Kidney (tissue), 13 donors: ENCODE measurements at regions not wholly inside any gene's neighbourhood (a gene's known extent, or its start where the extent isn't known, plus 50 kb on each side); places are given as distances from the start of the nearest gene placed in this dataset.

Experiments
- DNase-seq, 5 donors: peaks; one replicate each; pipeline ENCODE4 v3.0.0-alpha.2; 2013 to 2020
- FAIRE-seq: peaks from 2 replicates; lab custom pipeline; 2012; peaks lifted over from hg19 to GRCh38; lab: Jason Lieb, UNC
- H3K27ac ChIP-seq, 2 donors: one replicate each; pipeline ENCODE4 v1.7.0; 2013; ENCODE audit warnings: low read depth in 2 of 2, low read length in 2 of 2, inconsistent platforms in 1 of 2
- H3K27me3 ChIP-seq: one replicate; pipeline ENCODE4 v1.7.1; 2013; ENCODE audit warnings: low read length, inconsistent platforms; ENCODE audit not compliant: control insufficient read depth, insufficient read depth
- H3K36me3 ChIP-seq, 3 donors: one replicate each; pipeline versions ENCODE4 v1.7.0 to v1.7.1; 2013; ENCODE audit warnings: low read length in 3 of 3, control low read depth in 1 of 3, inconsistent platforms in 1 of 3; ENCODE audit not compliant: insufficient read depth in 3 of 3, control insufficient read depth in 2 of 3
- H3K4me1 ChIP-seq, 3 donors: one replicate each; pipeline versions ENCODE4 v1.7.0 to v1.7.1; 2013; ENCODE audit warnings: low read length in 3 of 3, inconsistent platforms in 1 of 3, low read depth in 1 of 3; ENCODE audit not compliant: control insufficient read depth in 2 of 3, insufficient read depth in 2 of 3
- H3K4me3 ChIP-seq, 3 donors: one replicate each; pipeline versions ENCODE4 v1.7.0 to v1.8.1; 2013; ENCODE audit warnings: low read length in 3 of 3, control low read depth in 1 of 3, inconsistent platforms in 1 of 3
- H3K9ac ChIP-seq, 3 donors: one replicate each; pipeline versions ENCODE4 v1.7.0 to v1.7.1; 2013; ENCODE audit warnings: low read length in 3 of 3, control low read depth in 1 of 3, inconsistent platforms in 1 of 3
- H3K9me3 ChIP-seq, 3 donors: one replicate each; pipeline versions ENCODE4 v1.7.0 to v1.7.1; 2013; ENCODE audit warnings: low read length in 3 of 3, control low read depth in 1 of 3, inconsistent platforms in 1 of 3; ENCODE audit not compliant: control insufficient read depth in 2 of 3, insufficient read depth in 1 of 3
- intact Hi-C: fragments of 100-400 bp; cut with DNase I; formaldehyde crosslinking; loops from one replicate; pipeline ENCODE4 v1.11.1; 2022
- TF ChIP-seq, protein P1 (sequence below): IDR thresholded peaks from 3 replicates; pipeline ENCODE4 v1.5.1; 2012; ENCODE audit warnings: mild to moderate bottlenecking, moderate library complexity, borderline replicate concordance; ENCODE audit not compliant: insufficient read depth; ENCODE audit errors: extremely low read depth
- donor health status: control.
- donor health status: control.
- donor health status: control.
- donor health status: control.
- donor health status: control.
- donor health status: DM: yes; HTN: yes; CAD: no.
- donor health status: Normal renal cell carcinoma (clear cell type).

DNA sequence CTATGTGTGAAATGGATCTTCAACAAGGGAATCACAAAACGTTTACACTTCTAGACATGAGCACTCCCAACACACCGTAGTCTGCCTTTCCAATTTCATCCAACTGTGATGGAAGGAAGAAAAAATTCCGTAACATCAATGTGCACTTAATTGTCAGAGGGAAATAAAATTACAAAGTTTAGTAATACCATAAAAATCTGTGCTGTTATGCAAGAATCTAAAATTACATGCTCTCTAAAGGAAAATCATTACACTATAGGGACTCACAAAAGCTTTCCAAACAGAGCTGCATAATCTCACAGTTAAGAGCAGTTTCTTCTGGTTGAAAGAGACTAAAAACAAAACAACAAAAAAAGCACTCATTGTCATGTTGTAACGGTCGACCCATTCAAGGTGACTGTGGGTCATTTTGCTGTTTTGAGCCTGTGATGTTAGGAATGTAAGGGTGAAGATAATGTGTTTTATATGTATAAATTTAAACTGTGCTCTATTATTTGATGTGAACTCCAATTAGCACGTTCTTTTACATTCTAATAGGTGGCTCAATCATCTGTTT is 698.0 kb downstream of the TDRD15 start:
- Histone ChIP-seq H3K4me3 (no peak overlapping the region), H3K9ac (no peak overlapping the region), H3K9me3 (no peaks in the 10 kb centered on the region), H3K27ac (no peak overlapping the region), H3K4me1 (no peaks in the 10 kb centered on the region), H3K27me3 (no peaks in the 10 kb centered on the region), H3K36me3 (no peaks in the 10 kb centered on the region)
- DNase-seq, result no peak
- FAIRE-seq, result no peak
- intact Hi-C loops, result no loop called here
- TF ChIP-seq, protein P1, sequence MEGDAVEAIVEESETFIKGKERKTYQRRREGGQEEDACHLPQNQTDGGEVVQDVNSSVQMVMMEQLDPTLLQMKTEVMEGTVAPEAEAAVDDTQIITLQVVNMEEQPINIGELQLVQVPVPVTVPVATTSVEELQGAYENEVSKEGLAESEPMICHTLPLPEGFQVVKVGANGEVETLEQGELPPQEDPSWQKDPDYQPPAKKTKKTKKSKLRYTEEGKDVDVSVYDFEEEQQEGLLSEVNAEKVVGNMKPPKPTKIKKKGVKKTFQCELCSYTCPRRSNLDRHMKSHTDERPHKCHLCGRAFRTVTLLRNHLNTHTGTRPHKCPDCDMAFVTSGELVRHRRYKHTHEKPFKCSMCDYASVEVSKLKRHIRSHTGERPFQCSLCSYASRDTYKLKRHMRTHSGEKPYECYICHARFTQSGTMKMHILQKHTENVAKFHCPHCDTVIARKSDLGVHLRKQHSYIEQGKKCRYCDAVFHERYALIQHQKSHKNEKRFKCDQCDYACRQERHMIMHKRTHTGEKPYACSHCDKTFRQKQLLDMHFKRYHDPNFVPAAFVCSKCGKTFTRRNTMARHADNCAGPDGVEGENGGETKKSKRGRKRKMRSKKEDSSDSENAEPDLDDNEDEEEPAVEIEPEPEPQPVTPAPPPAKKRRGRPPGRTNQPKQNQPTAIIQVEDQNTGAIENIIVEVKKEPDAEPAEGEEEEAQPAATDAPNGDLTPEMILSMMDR, result no peak

DNA sequence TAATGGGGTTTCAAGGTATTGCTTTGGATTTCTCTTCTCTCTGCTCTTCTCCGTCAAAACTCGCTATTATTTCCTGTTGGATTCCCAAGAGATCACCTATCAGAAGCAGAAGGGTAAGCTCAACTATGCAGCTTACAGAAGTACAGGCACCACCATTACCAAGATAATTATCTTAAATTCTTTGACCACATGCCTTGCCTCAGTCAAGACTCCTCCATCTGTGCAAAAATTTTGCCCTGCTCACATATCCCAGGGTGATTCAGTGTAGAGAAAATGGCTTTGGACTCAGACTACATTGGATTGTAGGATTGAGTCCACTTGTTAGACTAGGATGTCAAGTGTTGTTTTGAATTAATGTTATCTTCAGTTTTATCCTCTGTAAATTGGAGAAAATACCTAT is 698.7 kb downstream of the TDRD15 start:
- Histone ChIP-seq H3K9ac (no peak overlapping the region), H3K4me3 (no peak overlapping the region), H3K27ac (no peak overlapping the region), H3K36me3 (no peaks in the 10 kb centered on the region), H3K4me1 (no peaks in the 10 kb centered on the region), H3K9me3 (no peaks in the 10 kb centered on the region), H3K27me3 (no peaks in the 10 kb centered on the region)
- FAIRE-seq, result no peak
- intact Hi-C loops, result no loop called here
- no peak for DNase-seq
- TF ChIP-seq, protein P1, result no peak

DNA sequence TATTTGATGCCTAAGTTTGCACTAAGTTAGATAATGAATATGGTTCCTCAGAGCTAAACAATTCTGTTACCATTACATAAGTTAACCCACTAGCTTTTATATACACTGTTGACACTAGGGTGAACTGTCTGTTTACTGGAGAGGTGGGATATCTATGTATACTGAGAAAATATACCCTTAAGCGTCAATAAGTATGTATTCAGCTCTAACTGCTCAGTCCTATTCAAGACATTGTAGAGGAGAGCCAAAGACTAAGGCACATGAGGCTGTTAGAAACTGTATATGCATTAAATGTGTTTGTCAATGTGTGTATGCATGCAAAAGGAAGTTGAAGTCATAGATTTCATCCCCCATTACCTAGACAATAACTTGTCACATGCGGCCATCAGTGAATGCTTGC is 710.0 kb downstream of the TDRD15 start:
- H3K27ac ChIP-seq, result no peak overlapping the region
- intact Hi-C loops, result no loop called here
- H3K9ac ChIP-seq, result no peak overlapping the region
- TF ChIP-seq, protein P1, result no peak
- no peaks in the 10 kb centered on the region for H3K9me3 ChIP-seq
- FAIRE-seq (no peak), DNase-seq (no peak)
- H3K27me3 ChIP-seq, result no peaks in the 10 kb centered on the region
- no peaks in the 10 kb centered on the region for H3K36me3 ChIP-seq
- H3K4me1 ChIP-seq, result no peaks in the 10 kb centered on the region
- H3K4me3 ChIP-seq, result no peak overlapping the region

DNA sequence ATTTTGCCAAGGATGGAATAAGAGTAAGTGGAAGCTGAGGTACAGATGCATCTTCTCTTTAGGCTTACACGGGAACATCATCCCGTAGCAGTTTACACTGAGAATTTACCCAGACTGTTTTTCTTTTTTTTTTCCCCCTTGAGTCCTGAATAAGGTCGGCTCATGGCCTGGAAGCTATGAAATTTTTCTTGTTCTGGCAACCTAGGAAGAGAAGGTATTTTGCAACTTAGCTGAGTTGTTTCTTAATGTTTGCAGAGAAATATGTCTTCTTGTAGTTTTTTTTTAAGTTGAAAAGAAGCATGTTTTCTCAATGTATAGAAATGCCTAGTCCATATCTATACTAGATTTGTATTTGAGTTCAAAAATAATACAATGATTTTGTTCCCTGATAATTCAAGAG is 712.5 kb downstream of the TDRD15 start:
- H3K27me3 ChIP-seq, result no peaks in the 10 kb centered on the region
- intact Hi-C loops, result no loop called here
- H3K4me3 ChIP-seq, result no peak overlapping the region
- no peaks in the 10 kb centered on the region for H3K9me3 ChIP-seq
- DNase-seq (no peak), FAIRE-seq (no peak)
- TF ChIP-seq, protein P1, result no peak
- no peak overlapping the region for H3K27ac ChIP-seq
- no peak overlapping the region for H3K9ac ChIP-seq
- H3K36me3 ChIP-seq, result no peaks in the 10 kb centered on the region
- no peaks in the 10 kb centered on the region for H3K4me1 ChIP-seq
